Stimulated activated CD8-positive, alpha-beta memory T cell treated with anti-CD3 and anti-CD28 coated beads, Interleukin-4, amount 100 ng/mL, for 24 hours (primary cell): ENCODE measurements at regions not wholly inside any gene's neighbourhood (a gene's known extent, or its start where the extent isn't known, plus 50 kb on each side); places are given as distances from the start of the nearest gene placed in this dataset.

Experiments used
- DNase-seq: peaks from one replicate; pipeline ENCODE4 v3.0.0-alpha.2; 2020; ENCODE audit warnings: low read depth

DNA sequence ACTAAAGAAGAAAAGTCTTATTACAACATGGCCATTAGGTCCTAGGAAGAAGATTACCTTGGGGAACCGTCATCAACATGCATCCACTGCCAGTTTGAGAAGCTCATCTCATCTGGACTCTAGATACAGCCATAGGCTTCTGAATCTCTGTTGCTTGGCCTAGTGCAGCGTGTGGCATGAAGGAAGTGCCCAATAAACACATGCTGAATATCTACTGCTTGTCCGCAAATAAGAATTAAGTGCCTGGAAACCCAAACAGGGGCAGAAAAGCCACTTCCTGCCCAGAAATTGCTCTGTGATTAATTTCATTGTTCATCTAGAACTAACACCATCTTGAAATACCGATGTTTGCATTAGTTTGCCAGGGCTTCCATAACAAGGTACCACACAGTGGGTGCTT, 241.1 kb upstream of the KLF3 start:
- DNase-seq = no peak

GRCh38 chr4:38424151-38424871, 239.7 kb upstream of the KLF3 start:
- DNase-seq = no peak

DNA sequence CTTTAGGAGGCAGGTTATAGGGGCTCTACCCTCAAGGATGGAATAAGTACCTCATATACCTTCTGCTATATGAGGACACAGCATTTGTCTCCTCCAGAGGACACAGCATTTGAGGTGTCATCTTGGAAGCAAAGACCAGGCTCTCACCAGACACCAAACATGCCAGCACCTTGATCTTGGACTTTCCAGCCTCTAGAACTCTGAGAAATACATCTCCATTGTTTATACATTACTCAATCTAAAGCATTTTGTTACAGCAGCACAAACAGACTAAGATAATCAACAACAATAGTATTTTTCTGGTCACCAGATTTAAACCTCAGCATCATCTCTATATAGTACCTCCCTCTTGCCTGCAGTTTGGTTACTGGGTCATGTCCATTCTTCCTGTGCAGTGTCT, 237.5 kb upstream of the KLF3 start:
- no peak for DNase-seq

DNA sequence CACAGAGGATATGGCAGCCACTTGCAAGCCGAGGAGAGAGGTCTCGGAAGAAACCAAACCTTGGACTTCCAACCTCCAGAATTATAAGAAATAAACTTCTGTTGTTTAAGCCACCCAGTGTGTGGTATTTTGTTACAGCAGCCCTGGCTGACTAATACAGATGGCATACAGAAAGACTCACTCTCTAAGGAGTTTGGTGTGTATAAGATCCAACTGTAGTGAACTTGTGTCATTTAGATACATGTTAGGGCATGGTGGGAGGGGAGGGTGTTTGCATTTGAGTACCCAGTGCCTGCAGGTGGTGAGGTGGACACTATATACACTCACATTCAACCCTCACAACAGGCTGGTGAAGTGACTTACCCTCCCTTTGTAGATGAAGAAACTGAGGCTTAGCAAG, 233.2 kb upstream of the KLF3 start:
- DNase-seq = no peak

- DNase-seq = no peak
These were observed 221.8 kb upstream of the KLF3 start for GRCh38 chr4:38442073-38442788.

DNA sequence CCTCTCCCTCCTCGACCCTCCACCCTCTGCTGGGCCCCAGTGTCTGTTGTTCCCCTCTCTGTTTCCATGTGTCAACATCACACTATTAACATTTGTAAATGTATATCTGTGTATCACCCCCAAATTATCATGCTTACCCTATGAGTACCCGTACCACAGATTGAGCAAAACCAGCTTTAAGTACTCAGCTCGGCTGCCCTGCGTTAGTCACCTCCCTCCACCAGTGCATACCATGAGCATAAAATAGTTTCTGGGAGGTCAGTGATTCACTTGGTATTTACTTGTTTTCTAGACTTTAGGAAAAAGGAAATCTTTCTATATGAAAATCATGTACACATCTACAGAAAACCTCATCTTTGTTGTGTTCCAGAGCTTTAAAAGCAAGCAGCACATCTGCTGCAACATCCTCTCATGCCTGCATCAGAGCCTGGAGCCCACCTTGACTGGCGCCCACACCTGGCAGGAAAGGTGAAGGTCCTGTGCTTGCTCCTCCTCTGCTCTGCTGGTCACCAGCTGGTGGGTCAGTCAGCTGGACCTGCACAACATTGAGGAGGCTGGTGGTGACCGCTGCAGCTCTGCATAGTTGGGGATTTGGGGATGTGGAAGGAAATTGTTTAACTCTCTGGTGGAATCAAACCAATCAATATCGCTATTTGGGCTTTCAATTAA, 214.4 kb upstream of the KLF3 start:
- DNase-seq = no peak

GRCh38 chr4:38452009-38452408, 212.0 kb upstream of the KLF3 start:
- DNase-seq = no peak

DNA sequence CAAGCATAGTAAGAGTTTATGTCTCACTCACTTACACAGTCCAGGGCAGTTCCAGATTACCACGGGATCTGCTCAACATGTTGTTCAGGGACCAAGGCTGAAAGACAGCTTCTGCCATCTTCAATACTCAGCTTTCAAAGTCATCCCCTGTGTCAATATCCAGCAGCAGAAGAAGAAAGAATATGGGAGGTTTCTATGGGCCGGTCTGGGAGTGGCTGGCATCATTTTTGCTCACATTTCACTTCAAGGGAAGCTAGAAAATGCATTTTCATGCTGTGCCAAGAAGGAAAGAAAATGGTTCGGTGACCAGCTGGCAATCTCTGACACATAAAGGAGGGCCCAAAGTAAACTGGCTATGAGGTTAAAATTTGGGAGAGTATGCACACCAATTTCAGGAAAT, 211.5 kb upstream of the KLF3 start:
- DNase-seq = no peak

GRCh38 chr4:38453253-38453881, 210.6 kb upstream of the KLF3 start:
- DNase-seq = no peak

- DNase-seq = no peak
These were observed 209.7 kb upstream of the KLF3 start for GRCh38 chr4:38454284-38454683.

GRCh38 chr4:38455092-38455862, 208.7 kb upstream of the KLF3 start:
- no peak for DNase-seq

DNA sequence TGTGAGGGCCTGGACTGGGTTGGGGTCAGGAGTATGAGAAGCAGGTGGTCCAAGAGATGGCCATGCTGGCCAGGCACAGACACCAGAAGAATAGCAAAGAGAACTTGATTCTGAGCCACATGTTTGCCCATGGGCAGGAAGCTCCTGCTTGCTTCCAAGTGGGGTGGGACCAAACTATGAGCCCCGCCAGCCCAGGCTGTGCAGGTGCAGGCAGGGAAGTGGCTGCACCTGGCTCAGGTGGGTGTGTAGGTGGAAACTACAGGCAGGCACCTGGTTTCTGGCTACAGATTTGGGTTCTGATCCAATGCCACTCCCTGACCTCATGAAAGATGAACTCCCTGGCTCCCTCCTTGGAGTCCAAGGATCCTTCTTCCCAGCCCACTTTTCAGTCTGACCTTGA, 207.9 kb upstream of the KLF3 start:
- no peak for DNase-seq

DNA sequence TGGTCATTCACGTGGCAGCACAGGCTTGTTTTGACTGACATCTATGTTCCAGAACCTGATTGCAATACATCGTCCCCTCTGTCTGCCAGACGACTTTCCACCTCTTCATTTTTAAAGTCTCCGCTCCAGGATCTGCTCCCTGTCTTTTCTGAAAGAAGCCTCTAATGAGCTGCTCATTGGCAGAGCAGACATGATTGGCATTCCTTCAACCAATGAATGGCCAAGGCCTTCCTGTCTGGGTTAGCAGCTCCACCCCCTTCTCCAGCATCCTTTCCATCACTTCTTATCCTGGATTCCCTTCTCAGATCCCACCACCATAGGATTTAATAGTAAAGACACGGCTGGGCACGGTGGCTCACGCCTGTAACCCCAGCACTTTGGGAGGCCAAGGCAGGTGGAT, 202.7 kb upstream of the KLF3 start:
- DNase-seq = no peak

- DNase-seq = no peak
These were observed 201.5 kb upstream of the KLF3 start for GRCh38 chr4:38462367-38463055.

DNA sequence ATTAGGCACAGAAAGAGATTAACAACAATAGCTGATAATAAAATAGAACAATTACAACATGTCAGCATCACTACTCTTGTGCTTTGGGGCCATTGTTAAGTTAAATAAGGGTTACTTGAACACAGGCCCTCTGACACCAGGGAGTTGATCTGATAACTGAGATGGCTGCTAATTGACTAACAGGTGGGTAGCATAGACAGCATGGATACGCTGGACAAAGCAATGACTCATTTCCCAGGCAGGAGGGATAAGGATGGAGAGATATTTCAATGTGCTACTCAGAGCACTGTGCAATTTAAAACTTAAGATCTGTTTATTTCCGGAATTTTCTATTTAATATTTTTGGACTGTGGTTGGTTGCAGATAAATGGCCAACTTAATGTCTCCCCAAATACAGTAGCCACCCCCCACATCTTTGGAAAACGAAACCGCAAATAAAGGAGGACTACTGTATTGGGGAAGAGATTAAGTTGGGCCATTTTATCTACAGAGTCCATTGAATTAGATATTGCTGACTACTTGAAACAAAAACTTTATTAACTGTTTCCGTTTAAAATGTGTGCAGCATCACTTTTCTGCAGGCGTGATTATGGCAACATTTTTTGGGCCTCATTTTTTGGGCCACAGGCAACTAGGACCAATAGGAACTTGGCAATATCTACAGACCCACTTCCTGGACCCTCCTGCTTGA, 200.6 kb upstream of the KLF3 start:
- no peak for DNase-seq

- no peak for DNase-seq
These were observed 199.7 kb upstream of the KLF3 start for GRCh38 chr4:38464328-38464727.

GRCh38 chr4:38466401-38466800, 197.6 kb upstream of the KLF3 start:
- DNase-seq = no peak

GRCh38 chr4:38467296-38467695, 196.7 kb upstream of the KLF3 start:
- no peak for DNase-seq

- DNase-seq = no peak
These were observed 195.6 kb upstream of the KLF3 start for GRCh38 chr4:38468339-38468866.

- DNase-seq = no peak
These were observed 194.6 kb upstream of the KLF3 start for GRCh38 chr4:38469410-38469809.
